ENCODE measurements at regions not wholly inside any gene's neighbourhood (a gene's known extent, or its start where the extent isn't known, plus 50 kb on each side); places are given as distances from the start of the nearest gene placed in this dataset.

DNA sequence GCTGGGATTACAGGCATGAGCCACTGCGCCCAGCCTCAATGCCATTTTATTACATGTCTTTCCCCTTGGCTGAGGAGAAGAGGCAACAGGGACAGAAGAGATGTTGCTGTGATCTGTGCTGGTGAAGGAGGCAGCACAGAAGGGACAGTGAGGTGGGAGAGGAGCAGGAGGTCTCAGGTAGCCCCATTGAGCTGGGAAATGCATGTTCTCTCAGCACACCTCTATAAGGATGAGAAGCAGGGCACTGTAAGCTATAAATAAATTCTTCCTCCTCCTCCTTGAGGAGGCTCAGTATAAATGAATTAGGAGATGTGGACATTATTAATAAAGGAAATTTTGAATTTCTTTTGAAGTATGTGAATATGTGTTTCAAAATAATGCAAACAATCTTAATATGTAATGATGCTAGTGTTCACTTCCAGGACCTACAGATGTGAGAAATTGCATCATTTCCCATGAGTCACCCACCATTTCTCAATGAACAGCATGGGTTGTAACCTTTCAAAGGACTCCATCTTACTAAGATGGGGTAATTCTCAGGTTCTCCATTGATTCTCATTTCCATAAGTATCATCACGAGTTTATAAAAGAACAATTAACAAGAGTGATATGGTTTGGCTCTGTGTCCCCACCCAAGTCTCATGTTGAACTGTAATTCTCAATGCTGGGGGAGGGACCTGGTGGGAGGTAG lies 88.9 kb upstream of the ODAD2 start:
- TF ChIP-seq, protein P1, sequence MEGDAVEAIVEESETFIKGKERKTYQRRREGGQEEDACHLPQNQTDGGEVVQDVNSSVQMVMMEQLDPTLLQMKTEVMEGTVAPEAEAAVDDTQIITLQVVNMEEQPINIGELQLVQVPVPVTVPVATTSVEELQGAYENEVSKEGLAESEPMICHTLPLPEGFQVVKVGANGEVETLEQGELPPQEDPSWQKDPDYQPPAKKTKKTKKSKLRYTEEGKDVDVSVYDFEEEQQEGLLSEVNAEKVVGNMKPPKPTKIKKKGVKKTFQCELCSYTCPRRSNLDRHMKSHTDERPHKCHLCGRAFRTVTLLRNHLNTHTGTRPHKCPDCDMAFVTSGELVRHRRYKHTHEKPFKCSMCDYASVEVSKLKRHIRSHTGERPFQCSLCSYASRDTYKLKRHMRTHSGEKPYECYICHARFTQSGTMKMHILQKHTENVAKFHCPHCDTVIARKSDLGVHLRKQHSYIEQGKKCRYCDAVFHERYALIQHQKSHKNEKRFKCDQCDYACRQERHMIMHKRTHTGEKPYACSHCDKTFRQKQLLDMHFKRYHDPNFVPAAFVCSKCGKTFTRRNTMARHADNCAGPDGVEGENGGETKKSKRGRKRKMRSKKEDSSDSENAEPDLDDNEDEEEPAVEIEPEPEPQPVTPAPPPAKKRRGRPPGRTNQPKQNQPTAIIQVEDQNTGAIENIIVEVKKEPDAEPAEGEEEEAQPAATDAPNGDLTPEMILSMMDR (IDR thresholded peaks at IDR 0.05; ENCODE audit: insufficient read depth, low read length, poor library complexity, severe bottlenecking): no peak
- no peak for TF ChIP-seq EZH2phosphoT487 (conservative IDR thresholded peaks at IDR 0.05; ENCODE audit: low read length)
